HG02852 (cell line): ENCODE measurements at regions not wholly inside any gene's neighbourhood (a gene's known extent, or its start where the extent isn't known, plus 50 kb on each side); places are given as distances from the start of the nearest gene placed in this dataset.
"Not testable (repeated sequence)": the region's sequence is repeated elsewhere in the genome, so short reads cannot be mapped to it uniquely, and the experiment has no call there.

Experiments used
- ATAC-seq: cut with Tn5 transposase; IDR thresholded peaks from one replicate; pipeline ENCODE4 v1.9.1; 2021; ENCODE audit warnings: mild to moderate bottlenecking, moderate library complexity; ENCODE audit not compliant: unreplicated experiment

DNA sequence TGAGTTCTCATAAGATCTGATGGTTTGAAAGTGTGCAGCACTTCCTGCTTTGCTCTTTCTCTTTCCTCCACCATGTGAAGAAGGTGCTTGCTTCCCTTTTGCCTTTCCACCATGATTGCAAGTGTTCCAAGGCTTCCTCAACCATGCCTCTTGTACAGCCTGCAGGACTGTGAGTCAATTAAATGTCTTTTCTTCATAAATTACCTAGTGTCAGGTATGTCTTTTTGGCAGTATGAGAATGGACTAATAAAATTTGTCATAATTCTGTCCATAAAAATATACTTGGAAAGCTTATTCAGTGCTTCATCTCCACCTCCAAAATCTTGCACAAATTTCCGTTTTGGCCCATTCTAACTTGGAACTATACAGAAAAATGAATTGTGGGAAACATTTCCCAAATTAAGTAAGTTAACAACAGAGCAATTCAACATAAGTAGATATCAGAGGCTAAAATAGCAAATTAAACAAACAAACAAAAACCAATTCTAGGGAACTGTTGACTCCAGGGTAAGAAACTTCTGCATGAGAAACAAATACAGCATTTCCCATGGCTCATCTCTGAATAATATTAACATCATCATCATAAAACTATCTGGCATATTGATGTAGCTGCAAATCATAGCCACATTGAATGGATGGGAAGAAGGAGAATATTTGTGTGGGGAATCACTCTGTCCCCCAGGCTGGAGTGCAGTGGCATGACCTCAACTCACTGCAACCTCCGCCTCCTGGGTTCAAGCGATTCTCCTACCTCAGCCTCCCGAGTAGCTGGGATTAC is 459.5 kb upstream of the FAR2 start:
- no peak for ATAC-seq

DNA sequence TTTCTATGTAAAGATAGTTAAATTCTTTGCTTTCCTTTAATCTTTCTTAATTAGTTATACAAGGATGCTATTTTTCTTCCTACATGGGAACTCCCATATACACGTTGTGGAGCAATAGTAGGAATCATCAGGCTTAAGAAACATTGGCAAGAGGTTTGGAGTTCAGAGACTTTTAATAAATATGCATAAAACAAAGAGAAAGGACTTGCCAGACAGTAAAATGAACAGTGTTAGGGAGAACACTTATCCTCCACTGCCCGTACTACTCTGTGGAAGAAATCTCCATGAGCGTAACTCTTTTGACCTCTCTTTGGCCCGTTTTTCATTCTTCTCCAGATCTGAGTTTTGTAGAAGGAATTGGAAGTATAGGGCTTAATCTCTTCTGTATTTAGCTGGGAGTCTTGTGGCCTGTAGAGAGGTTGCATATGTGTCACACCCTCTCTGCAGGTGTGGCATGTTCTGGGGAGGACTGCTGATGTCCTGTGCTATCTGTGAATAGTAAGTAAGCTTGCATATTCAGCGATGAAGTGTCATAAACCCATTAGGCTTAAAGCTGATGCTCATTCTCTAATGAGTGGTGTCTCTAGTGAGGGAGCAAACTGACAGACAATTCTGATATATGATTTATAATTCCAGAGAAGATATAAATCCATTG is 455.4 kb upstream of the FAR2 start:
- ATAC-seq, result no peak

DNA sequence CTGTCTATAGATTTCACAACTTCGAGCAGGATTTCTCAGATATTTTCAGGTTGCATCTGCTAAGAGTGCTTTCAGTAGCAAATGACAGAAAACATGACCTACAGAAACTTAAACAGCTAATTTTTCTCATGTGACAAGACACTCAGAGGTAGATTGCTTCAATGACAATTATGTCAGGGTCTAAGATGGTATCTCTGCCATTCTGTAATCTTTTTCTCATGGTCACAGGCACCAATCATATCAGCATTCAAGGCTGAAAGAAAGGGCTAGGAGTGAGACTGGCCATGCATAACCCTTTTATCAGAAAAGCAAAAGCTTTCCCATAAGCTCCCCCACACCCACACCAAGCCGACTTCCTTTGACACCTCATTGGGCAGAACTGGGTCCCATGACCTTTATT is 450.5 kb upstream of the FAR2 start:
- no peak for ATAC-seq

DNA sequence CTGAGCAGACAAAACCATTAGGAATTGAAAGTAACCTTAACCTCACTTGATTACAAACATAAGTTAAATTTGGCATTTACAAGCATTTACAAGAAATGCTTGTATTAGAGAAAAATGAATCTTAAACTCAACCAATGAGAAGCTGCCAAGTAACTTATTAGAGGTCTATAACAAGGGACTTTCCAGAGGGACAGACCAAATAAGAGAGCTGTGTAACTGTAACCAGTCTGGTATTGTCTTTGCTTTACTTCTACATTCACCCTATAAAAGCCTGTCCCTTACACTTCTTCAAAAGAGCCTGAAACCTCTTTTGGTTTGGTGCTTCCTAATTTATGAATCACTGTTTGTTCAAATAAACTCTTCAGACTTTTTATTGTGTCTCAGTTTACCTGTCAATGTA is 450.0 kb upstream of the FAR2 start:
- no peak for ATAC-seq

DNA sequence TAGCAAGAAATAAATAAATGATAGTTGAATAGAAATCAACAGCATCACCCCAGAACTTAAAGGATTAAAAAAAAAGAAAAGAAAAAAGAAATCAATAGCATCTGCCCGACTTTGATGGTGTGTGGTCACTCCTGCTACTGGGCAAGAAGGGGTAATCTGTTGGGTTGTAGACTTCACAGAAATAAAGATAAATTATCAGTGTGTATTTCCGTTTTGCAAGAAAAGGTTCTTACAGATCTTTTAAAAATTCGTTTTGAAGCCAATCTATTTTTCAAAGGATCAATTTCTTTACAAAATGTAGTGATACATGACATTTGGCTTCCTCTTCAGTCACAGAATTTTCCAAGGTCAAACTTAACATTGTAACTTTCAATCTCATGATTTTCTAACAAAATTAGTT is 448.9 kb upstream of the FAR2 start:
- ATAC-seq, result no peak

DNA sequence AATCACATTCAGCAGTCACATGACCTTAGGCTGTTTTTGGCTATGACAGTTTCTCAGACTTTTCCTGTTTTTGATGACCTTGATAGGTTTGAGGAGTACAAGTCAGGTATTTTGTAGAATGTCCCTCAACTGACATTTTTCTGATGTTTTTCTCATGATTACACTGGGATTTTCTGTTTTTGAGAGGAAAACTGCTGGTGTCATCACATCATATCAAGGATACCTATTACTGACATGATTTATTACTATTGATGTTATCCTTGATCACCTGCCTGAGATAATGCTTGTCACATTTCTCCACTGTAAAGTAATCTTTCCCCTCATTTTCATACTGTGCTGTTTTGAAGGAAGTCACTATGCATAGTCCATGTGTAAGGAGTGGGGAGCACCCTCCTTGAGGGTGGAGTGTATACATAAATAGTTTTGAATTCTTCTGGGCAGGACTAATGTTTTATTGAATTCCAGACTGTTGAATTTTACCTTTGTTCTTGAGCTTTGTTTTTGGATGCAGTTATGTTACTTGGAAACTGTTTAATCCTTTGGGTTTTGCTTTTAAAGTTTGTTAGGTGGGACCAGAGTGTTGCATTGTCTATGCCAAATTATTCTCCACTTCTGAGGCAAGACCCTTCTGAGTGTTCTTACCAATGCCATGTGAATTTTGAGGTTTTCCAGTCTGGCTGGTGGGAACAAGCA is 444.5 kb upstream of the FAR2 start:
- ATAC-seq, result no peak

DNA sequence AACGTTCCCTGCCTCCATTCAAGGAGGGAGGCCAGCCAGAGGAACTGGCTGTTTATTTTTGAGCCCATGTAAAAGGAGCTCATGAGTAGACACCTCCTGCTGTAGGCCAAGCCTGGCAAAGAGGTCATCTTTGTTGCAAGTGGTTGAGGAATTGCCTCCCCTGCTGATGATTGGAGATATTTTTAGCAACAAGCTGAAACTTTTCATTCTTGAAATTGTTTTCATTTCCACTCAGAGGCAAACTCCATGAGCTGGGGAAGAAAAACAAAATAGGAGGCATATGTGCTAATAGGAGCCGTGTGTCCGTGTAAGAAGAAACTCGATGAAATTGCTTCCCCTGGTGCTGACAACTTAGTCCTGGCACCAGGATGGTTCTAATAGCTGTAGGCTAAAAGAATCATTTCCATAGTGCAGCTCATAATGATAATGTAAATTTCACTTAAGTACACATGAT is 440.1 kb upstream of the FAR2 start:
- no peak for ATAC-seq

DNA sequence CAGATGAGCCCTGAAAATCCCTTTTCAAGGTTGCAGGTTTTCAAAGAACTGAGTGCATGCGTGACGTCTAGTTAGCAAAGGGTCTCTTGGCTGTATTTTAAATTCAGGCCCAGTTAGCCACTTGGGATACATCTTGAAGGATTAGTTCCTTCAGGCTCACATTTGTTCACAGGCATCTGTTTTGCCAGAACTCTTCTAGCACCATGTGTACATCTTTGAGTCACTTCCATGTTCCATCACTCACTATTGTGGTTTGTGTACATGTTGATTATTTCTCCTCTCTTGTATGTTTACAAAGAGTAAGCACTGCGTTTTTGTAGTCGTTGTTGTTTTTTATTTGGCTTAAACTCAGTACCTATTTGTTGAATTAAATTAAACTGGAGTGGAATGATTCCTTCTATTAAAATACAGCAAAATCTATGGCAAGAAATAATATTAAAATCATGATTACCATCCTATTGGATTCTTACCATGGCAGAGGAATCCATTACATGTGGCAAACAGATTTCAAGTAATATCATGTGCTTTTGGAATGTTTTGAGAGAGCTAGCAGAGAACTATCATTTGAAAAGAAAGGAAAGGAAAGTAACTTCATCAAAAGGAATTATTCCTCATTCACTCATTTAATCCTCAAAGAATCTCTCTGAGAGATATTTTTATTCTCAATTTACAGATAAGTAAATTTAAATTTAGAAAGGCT is 438.9 kb upstream of the FAR2 start:
- ATAC-seq, result no peak

DNA sequence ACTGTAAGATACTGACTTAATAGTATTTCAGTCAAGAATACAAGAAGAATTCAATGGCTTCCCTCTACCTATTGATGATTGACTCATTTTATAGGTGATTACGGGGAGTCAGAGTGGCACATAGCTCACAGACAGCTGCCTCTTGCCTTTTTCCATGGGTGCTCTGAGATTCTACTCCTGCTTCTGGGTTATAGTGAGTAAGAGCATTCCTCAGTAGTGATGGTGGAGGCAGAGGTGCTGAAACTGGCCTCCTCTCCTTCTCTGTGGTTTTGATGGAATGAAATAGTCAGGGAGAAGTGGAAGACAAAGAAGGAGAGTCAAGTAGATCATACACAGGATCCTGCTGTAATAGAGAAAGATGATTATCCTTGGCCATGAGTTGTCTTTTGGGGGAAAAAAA is 438.2 kb upstream of the FAR2 start:
- no peak for ATAC-seq

DNA sequence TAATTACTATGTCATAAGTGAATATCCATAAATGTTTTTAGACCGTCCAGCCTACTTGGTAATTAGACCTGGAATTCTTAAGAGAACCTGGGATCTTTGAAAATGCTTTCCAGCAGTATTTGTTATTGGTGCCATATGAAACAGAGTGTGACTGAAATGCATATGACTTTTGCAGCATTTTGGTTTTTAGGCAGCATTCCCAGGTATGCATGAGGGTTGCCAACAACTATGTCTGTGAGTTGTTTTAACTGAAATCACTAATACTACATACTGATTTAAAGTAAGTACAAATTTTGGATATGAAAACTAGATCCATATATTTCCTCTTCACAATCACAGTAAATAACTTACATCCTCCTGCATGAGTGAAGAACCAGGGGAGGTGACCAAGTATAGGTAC is 437.7 kb upstream of the FAR2 start:
- ATAC-seq, result no peak

DNA sequence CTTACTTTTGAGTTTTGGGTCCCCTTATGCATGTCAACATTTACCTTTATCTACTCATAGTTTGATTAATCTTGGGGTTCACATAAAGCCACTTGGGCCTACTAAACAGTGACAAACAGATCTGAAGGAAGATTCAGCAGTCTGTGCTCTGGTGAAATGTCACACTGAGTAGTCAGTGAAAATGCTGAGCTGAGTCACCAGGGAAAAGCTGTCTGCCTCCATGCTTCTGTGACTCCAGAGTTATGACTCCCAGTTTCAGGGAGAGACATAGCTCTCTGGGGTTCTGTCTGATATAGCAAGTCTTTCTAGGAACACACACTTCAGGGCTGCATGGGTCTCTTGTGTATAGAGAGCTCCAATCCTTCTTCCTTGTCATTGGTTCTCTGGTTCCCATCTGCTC is 406.3 kb upstream of the FAR2 start:
- ATAC-seq, result no peak

DNA sequence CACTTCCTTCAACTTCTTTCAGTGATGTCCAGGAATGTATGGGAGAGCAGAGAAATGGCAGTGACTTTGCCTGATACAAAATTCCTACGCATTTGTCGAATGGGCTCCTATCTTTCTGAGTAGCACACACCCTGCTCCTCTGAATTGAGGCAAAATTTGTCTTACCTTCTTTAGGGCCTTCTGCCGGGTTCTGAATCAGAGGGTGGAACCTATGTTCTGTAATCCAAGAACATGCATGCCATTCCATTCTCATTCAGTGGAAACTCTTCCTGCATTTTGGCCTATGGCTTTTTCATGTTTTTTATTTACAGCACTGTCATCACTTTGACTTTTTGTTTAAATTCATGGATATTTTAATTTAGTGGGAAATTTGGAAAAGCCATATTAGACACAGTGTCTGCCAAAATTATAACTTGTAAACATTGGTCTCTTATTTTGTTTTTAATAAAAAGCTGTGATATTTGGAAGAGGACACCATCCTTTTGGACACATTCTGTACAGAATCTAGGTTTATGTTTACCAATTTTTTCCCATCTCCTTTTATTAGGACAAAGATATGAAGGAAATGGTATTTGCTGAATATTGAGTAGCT is 402.2 kb upstream of the FAR2 start:
- no peak for ATAC-seq

DNA sequence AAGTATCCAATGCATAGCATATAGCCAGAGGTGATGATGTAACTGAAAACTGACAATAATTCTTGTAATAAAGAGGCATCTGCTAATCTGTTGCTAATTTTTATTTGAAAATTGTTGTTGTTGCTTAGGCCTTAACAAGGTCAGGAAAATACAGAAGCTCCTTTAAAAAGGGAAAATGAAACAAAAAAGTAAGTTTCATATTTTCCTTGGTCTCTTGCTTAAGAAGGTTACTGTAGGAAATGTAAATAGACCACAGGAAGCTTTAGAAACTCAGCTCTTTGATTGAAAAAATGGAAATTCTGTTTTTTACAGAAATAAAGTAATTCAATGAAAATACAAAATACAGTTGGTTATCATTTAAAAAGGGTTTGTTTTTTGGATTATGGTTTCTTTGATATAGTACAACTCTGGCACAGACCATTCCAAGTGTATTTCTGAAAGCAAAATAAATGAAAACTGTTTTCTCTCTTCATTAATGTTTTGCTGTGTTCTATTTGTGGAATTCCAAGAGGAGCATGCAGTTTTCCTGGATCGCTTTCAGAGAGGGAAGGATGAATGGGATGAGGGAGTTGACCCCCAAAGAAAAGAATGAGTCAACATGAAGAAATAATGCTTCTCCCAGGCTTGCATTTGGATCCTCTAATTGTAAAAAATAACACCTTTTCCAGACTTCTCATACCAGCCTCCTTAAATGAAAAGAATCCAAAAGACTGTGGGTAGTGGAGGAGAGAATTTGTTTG is 398.0 kb upstream of the FAR2 start:
- ATAC-seq, result no peak

DNA sequence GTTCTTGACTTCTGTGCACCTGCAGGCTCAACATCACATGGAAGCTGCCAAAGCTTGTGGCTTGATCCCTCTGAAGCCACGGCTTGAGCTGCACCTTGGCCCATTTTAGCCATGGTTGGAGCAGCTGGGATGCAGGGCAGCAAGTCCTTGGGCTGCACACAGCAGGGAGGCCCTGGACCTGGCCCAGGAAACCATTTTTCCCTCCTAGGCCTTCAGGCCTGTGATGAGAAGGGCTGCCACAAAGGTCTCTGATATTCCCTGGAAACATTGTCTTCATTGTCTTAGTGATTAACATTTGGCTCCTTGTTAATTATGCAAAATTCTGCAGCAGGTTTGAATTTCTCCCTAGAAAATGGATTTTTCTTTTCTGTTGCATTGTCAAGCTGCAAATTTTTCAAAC is 394.1 kb upstream of the FAR2 start:
- no peak for ATAC-seq

DNA sequence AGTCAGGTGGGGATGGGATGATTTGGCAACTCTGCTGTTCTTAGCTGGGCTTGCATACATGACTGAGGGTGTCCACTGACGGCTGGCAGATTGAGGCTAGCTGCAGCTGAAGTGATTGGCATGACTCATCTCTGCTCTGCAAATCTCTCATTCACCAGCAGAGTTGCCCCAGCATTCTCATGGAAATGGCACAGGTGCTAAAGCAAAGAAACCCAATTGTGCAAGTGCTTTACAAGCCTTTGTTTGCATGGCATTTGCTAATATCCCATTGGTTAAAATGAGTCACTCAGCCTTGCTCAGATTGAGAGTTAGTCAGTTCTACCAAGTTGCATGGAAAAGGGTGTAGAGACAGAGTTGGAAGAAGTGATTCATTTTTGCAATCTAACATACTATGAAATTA is 389.7 kb upstream of the FAR2 start:
- ATAC-seq, result no peak

DNA sequence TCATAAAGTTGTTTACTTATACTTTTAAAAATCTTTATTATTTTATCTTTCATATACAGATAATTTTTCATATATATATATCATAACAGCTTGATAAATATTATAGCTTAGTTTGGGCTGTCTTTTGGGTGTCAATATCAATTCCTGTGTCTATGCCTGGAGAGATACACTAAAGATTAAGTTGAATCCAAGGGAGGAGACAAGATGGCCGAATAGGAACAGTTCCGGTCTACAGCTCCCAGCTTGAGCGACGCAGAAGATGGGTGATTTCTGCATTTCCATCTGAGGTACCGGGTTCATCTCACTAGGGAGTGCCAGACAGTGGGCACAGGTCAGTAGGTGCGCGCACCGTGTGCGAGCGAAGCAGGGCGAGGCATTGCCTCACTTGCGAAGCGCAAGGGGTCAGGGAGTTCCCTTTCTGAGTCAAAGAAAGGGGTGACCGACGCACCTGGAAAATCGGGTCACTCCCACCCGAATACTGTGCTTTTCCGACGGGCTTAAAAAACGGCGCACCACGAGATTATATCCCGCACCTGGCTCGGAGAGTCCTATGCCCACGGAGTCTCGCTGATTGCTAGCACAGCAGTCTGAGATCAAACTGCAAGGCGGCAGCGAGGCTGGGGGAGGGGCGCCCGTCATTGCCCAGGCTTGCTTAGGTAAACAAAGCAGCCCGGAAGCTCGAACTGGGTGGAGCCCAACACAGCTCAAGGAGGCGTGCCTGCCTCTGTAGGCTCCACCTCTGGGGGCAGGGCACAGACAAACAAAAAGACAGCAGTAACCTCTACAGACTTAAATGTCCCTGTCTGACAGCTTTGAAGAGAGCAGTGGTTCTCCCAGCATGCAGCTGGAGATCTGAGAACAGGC is 388.8 kb upstream of the FAR2 start:
- ATAC-seq, result not testable (repeated sequence)

DNA sequence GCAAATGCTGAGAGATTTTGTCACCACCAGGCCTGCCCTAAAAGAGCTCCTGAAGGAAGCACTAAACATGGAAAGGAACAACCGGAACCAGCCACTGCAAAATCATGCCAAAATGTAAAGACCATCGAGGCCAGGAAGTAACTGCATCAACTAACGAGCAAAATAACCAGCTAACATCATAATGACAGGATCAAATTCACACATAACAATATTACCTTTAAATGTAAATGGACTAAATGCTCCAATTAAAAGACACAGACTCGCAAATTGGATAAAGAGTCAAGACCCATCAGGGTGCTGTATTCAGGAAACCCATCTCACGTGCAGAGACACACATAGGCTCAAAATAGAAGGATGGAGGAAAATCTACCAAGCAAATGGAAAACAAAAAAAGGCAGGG is 387.2 kb upstream of the FAR2 start:
- ATAC-seq, result not testable (repeated sequence)

DNA sequence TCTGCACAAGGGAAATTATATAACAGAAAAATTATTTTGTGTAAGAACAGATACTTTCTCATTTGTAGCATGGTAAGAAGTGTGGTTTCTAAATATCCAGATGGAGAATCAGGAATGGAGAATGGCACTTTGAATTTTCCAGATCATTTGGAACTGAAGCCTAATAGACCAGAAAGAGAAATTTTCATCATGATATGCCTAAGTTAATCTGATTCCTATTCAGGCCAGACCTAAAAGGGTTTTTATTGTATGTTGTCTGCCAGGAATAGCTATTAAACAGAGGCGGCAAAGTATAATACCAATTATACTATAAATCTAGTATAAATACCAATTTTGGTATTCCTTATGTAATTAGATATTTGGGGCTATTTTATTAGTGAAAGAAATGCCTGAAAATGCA is 382.7 kb upstream of the FAR2 start:
- ATAC-seq, result no peak

DNA sequence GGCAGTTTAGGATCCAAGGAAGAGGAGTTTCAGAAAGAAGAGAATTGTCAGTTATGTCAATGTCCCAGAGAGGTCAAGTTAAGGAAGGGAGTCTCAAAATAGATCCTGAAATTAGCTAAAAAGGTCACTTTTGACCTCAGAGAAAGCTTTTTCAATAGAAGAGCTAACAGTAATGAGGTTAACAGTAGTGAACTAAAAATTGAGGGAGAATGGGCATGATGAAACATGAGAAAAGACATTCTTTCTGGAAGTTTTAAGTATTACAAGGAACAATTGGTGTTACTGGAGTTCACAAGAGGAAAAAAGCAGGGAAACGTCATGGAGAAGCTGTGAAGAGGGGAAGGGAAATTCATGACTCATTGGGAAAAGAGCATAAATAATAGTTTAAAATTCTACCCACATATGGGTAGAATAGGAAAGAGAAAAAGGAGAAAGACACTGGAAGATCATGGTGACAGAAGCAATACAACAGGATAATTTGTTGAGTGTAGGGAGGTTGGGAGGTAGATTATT is 381.2 kb upstream of the FAR2 start:
- no peak for ATAC-seq
